RCC 7860 (cell line): ENCODE measurements at regions not wholly inside any gene's neighbourhood (a gene's known extent, or its start where the extent isn't known, plus 50 kb on each side); places are given as distances from the start of the nearest gene placed in this dataset.

Experiments
- DNase-seq: peaks from one replicate; pipeline ENCODE4 v3.0.0-alpha.2; 2015; ENCODE audit warnings: low spot score
- FAIRE-seq: peaks from 2 replicates; lab custom pipeline; 2012; peaks lifted over from hg19 to GRCh38; lab: Jason Lieb, UNC

DNA sequence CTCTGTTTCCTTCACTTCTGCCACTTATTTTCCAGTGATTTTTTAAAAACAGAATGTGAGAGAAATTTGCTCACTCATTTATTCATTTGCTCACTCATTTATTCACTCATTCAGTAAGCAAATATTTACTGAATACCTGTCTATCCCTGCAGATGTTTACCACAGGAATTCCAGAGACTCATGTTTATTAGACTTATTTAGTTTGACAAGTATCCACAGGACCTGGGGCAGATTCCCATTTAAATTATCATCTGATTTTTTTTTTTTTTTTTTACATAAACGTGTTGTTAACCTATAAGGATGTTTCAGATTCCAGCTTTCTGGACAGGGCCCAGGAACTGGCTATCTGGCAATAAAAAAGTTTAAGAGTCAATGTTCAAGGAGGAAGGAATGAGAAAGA, 175.1 kb upstream of the ERBB4 start:
- DNase-seq (no peak), FAIRE-seq (no peak)

DNA sequence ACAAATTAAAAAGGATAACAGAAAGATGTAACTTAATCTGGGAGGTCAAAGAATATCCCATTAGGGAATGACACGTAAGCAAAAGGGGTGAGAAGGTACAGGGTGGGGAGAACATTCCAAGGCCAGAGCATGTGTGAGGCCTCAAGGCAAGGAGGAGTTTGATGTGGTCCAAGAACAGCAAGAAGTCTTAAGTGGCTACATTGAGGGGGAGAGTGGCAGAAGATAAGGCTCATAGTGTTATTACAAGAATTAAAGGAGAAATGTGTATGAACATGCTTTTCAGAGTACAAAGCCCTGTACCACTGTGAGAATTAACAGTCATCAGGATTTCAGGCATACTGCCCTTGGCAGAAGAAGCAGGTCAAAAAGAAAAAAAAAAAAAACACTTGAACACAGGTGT, 174.4 kb upstream of the ERBB4 start:
- DNase-seq (no peak), FAIRE-seq (no peak)

DNA sequence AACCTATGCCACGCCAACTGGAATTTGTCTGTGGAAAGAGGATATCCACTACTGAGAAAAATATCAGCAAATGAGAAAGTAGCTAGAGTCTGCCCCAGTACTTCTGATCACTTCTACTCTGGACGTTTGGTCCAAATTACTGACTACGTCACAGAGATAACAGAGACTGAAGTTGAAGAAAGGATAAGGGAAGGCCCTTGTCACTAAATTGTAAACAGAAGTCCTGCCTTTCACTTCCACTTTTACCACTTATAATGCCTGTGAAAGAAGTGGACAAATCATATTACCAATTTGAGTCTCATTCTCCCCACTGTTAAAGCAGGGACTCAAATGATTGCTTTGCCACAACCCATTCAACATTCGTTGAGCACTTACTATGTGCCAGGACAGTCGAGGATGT, 173.9 kb upstream of the ERBB4 start:
- FAIRE-seq (no peak), DNase-seq (no peak)

DNA sequence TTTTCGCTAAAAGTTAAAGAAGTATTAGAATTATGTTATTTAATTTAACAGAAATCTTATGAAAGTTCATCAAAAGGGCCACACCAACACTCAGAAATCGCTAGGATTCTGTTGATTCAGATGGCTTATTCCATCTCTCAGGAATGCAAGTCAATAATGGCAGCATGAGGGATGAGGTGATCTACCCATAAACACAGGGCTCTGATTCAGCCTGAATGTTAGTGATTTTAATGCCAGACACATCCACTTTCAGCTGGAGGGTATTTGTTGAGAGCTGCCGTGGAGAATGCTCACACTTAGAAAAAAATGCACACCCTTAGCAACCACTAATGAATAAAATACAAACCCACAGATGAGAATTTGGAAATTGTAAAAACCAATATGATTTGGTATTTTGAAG, 173.3 kb upstream of the ERBB4 start:
- DNase-seq (peak; percentile 75), FAIRE-seq (peak; percentile 55)

DNA sequence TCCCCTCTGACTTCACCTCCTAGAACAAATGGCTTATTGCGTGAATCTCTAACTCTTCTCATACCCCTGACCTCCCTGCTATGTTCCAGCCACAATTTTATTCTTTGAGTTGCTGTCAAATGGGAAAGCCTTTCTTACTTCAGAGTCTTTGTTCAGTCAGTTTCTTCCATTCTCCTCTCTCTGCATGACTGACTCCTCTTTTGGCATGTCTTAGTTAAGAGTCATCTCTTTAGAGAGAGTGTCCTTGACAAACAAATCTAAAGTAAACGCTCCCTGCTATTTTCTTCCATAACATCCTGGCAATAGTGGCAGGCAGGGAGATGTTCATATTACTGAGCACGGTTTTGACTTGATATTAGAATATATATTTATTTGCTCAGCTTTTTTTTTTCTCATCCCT, 170.7 kb upstream of the ERBB4 start:
- FAIRE-seq (peak; percentile 62), DNase-seq (peak; percentile 71)

DNA sequence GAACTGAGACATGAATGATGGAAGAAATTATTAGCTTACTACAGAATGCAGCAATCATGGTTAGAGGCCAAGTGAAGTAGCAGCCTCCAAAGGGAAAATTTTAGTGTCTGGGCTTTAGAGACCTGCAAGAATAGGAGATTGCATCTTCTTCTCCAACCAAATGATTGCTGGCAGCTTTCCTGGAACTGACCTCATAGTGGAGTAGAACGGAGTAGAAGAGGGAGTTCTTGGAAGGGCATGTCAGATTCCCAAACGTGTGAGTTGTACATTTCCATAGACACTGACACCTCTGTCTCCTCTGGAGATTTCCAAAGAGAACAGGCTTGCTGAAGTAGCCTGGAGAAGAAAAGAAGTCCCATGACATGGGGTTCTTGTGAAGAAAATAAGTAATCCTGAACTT, 169.8 kb upstream of the ERBB4 start:
- no peak for FAIRE-seq
- DNase-seq: no peak

DNA sequence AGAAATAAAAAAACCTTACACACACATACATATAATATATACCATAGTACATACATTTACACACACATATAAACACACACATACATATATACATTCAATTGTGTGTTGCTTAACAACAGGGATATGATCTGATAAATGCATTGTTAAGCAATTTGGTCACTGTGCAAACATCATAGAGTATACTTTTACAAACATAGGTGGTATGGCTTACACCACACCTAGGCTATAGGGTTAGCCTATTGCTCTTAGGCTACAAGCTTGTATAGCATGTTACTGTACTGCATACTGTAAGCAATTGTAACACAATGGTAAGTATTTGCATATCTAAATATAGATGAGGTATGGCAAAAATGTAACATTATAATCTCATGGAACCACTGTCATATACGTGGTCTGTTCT, 156.8 kb upstream of the ERBB4 start:
- FAIRE-seq: no peak

DNA sequence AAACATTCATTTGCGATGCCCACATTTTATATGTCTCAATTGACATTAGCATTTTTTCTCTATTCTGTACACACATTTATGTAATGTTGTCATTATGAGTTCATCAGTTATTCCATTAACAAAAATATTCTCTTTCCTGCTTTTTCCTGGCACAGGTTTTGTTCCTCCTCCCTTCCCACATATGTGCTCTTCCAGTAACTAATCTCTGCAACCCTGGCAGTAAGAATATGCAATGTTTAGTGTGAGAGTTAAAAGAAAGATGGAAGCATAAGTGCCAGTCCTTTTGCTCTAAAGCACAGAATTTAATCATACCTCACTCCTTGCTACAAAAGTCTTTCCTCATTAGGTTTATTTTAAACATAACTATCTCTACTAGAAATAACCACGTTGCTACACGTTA, 155.8 kb upstream of the ERBB4 start:
- FAIRE-seq (no peak), DNase-seq (no peak)

More for the DNA sequence above, 156.8 kb upstream of the ERBB4 start:
- no peak for DNase-seq

DNA sequence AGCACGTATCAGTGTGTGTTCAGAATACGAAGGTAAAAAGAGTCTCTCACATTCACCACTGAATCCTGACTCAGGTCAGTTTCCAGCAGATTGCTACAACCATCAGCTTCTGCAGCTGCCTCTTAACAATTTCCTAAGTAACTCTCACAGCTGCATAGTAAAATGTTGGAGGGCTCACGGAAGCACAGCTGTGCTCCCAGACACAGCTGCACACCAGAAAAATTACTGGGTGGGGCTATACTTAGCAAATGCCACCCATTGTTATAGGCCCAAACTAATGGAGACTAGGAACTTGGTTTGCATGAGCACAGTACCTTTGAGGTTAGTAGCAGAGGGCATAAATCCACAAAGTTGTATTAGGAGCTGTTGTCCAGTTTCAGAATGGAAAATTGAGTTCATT, 153.9 kb upstream of the ERBB4 start:
- FAIRE-seq (no peak), DNase-seq (no peak)

DNA sequence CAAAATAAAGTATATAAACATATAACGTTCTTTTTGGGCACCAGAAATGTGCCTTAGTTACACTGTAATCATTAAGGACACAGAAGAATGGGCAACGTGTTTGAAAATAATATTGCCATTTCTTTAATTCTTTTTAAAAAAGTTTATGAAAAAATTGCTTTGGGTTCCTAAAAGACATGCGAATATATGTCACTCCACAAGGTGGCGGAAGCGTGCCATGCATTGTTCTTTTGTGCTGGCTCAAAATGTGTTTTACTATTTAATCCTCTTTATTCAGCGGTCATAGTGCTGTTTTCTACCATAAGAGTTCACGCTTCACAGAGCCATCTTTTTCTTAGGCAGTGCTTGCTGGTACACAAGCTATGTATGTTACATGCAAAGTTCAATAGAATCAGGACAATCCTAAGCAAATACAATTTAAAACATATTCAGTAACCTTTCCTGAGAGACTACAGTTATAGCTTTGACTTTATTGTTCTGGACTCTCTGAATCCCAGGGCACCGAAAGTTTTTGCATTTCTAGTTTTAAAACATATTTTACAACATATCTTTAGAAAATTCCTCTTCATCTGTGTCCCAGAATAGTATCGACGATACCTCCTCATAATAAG, 147.8 kb upstream of the ERBB4 start:
- FAIRE-seq: peak; percentile 54

DNA sequence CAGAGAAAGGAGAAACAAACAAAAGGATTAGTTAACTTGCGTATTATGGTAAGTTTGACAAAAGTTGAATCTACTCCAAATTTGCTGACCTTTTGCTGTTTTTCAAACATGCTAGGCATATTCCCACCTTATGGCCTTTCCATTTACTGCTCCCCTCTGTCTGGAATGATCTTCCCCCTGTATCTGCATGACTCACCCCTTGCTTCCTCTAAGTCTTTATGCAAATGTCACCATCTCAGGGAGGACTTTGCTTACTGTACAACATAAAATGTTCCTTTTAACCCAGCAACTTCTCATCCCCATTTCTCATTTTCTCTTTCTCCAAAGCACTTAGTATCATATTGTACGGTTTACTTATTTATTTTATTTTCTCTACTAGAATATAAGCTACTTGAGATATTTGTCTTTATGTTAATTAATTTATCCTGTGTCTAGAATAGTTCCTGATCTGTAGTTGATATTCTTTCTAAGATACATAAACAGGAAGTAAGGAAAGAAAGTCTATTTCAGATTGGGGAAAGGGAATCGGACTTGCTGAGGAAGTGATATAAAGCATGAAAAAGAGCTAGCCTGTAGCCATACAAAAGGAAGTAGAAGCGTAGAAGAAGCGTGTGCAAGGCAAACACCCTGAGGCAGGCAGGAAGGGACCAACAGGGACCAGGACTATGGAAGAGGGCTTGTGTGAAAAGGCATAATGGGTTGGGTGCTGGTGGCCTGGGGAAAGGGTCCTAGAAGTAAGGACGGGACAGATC, 144.9 kb upstream of the ERBB4 start:
- no peak for FAIRE-seq
- DNase-seq: no peak

More for the DNA sequence above, 147.8 kb upstream of the ERBB4 start:
- DNase-seq: peak; percentile 23

DNA sequence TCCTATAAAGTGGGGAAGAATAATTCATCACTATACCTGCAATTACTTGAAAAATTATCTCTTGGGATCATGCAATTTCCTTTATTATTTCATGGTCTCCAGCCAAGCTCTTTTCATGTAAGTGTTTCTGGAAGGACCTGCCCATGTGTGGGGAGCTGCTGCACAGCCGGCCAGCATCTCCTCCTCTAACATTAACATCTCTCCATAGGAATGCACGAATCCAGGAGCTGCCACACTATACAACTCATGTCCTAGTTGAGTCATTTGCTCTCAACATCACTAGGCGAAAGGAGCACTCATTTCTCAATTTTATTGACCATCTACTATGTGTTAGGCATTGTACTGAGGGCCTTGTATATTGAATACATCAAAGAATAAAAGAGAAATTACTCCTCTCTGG, 144.3 kb upstream of the ERBB4 start:
- DNase-seq (no peak), FAIRE-seq (no peak)

DNA sequence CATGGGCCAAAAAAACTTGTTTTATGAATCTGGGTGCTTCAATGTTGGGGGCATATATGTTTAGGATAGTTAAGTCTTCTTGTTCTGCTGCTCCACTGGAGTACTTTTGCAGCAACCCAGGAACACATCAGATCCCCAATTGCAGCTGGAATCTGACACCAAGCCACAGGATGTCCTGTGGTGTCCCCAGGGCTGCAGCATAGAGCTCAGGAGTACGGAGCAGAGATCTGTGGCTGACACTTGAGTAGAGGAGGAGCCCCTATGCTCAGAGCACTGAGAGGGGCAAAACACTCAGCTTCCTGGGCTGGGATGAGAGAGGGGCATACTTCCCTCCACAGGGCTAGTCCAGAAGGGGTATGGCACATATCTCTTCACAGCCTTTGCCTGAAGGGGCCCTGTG, 138.9 kb upstream of the ERBB4 start:
- FAIRE-seq (no peak), DNase-seq (no peak)

DNA sequence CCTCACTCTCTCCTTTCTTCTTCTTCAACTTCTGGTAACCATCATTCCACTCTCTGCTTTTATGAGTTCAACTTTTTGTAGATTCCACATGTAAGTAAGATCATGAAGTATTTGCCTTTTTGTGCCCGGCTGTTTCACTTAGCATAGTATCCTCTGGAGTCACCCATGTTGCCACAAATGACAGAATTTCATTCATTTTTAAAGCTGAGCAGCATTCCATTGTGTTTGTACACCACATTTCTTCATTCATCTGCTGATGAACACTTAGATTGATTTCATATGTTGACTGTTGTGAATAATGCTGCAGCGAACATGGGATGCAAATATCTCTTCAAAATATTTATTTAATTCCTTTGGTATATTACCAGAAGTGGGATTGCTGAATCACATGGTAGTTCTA, 133.6 kb upstream of the ERBB4 start:
- FAIRE-seq: no peak
- DNase-seq: no peak

DNA sequence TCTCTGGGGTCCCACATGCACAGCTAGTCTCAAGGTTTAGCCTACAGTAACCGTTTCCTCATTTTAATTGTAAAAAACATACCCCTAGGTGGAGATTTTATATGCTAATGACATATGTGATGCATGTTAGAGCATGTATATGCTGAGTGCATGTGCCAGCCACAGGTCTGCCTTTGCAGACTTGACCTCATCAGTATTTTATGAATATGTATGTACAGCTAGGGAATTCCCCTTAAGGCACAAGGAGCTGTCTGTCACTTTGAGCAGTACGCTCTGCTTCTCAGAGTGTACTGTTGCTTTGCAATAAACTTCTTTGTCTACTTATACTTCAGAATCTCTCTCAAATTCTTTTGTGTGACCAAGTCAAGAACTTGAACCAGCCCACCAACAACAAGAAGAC, 131.2 kb upstream of the ERBB4 start:
- DNase-seq (no peak), FAIRE-seq (no peak)

DNA sequence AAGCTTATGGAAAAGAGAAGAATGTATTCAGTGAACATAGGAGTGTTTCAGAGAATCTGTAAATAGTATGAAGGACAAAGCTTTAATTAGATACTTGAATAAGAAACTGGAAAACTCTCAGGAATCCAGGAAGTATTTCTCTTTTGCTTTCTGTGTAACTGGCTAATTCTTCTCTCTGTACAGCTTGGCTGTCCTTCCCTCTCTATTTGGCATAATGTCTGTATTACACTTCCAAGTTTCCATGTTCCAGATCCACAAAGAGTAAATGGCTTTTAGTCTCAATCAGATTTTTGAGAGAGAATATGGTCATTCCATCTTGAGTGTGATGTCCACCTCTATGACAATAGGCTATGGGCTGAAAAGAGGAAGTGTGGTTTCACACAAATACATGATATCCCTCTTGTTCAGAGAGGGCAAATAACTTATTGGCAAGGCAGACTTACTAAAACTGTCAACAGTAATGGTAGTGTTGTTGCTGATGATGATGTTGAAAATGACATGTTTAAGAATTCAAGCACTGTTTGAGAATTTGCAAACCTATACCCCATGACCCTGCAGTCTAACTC, 129.2 kb upstream of the ERBB4 start:
- DNase-seq (no peak), FAIRE-seq (no peak)

DNA sequence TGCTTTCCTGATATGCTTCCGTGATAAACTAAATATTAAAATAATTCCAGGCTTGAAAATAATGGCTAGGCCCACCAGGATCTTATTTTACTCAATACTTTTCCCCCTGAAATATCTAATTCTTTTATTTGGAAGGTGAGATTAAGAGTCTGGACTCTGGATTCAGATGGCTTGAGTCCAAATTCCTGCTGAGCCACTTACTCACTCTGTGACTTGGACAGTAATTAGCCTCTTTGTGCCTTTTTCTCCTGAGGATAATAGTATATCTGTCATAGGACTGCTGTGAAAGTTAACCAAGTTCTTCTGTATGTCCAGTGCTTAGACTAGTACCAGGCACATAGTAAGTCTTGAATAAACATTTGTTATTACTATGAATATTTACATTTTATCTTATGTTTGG, 127.3 kb upstream of the ERBB4 start:
- FAIRE-seq: no peak
- DNase-seq: no peak

DNA sequence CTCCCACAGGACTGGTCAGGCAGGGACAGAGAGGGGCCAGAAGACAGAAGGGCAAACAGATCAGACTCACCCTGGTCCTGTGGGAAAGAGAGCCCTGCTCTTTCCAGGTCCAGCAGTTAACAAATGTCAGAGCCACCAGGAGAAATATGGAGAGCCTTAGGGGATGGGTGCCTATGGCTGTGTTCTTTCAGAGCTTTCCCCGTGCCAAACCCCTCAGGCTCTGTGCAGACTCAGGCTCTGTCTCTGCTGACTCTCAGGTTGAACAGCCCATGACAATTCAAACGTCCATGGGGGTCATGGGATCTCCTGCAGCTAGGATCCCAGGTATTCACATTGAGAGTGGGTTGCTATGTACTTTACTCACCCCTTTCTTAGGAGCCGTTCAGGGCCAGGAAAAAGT, 120.8 kb upstream of the ERBB4 start:
- FAIRE-seq (no peak), DNase-seq (no peak)

DNA sequence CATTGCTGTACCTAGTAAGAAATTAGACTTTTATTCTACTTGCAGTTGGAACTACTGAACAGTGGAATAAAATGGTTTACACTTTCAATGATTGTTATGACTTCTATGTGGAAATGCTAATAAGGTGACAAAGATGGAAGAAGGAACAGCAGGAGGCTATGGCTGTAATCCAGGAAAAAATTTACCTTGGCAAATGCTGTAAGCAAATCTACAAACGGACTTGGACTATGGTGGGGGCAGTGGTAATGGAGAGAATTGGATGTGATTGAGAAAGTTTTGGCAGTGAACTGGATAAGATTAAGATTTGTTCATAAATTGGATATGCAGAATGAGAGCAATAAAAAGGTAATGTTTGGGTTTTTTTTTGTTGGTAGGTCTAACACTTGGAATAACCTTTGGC, 111.0 kb upstream of the ERBB4 start:
- DNase-seq (no peak), FAIRE-seq (no peak)

DNA sequence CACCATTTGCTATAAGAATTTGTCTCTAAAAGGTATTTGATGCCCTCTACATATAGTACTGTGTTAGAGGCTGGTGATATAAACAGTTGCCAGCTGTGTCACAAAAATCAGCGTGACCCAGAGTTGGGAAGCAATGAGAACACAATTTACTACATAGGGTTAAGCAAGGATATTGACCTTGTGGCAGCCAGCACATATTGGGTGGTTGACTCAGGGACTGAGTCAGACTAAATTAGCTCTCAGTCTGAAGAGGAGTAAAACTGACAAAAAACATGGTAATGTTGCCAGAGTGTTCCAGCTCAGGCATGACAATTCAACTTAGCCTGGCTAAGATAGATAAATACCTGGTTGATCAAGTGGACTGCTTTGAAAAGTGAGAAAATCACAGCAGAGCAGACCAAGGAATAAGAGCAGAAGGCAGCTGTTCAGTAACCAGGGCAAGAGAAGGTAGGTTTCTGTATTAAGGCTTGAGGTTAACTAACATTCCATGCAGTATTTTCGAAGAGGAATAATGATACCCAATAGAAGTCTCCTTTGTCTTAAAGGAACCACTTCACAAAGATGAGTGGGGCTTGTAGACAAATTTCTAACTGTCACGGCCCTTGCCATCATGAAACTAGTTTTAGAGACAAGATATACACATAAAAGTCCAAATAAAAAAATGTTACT, 108.2 kb upstream of the ERBB4 start:
- FAIRE-seq (peak; percentile 79), DNase-seq (peak; percentile 64)

DNA sequence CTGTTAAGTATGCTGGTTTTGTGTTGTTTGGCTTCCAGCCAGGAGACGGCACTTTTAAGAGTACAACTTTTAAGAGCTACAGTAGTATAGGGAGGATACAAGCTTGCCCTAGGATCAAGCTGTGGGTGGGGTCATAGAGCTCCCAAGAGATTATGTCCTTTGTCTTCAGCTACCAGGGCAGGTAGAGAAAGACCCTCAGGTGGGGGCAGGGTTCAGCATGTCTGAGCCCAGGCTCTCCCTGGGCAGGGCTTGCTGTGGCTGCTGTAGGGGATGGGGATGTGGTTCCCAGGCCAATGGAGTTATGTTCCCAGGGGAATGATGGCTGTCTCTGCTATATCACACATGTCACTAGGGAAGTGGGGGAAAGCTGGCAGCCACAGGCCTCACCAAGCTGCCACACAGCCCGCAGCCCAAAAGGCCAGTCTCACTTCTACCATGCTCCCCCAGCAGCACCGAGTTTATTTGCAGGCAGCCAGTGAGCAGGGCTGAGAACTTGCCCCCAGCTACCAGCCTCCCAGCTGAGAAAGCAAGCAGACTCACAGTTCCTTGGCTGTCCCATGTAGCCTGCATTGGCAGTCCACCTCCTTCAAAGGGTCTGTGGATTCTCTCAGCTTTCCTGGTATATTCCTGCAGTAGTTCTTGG, 105.7 kb upstream of the ERBB4 start:
- FAIRE-seq: no peak

More for the DNA sequence above, 105.7 kb upstream of the ERBB4 start:
- DNase-seq: no peak
